ENCODE measurements at regions not wholly inside any gene's neighbourhood (a gene's known extent, or its start where the extent isn't known, plus 50 kb on each side); places are given as distances from the start of the nearest gene placed in this dataset.

DNA sequence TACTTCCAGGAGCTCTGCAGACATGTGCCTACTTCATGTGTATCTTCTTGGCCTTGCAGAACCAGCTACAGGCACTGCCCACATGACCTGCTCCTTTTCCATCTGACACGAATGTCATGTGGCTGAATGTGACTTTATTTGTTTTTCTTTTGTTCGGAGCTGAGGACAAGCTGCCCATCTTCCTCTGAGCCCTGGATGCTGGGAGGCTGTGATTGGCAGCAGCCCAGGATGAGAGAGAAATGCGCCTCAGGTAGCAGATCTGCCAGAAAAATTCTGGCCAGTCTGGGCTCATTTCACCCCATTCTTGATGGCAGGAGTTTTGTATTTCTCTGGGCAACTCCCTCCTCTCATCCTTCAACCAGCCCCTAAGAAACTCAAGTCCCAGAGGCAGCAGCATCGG is 372.0 kb downstream of the RPS6KC1 start:
- no peak for DNase-seq
- intact Hi-C loops (cut with DNase I), result no loop called here
- Histone ChIP-seq H3K4me1 (no peaks in the 10 kb centered on the region), H3K9me3 (no peaks in the 10 kb centered on the region), H3K27ac (no peak overlapping the region), H3K36me3 (ENCODE audit: insufficient read depth in 1 of 2, low read depth in 1 of 2) (no peaks in the 10 kb centered on the region), H3K4me3 (no peak overlapping the region), H3K27me3 (ENCODE audit: insufficient read depth in 3 of 3, low read length in 2 of 3) (no peaks in the 10 kb centered on the region)
- 54 to 76% (median 74%) methylated on average over 4 of the region's 4 CpGs for WGBS, 3 donors
- ATAC-seq, result no peak
- TF ChIP-seq, protein P1, sequence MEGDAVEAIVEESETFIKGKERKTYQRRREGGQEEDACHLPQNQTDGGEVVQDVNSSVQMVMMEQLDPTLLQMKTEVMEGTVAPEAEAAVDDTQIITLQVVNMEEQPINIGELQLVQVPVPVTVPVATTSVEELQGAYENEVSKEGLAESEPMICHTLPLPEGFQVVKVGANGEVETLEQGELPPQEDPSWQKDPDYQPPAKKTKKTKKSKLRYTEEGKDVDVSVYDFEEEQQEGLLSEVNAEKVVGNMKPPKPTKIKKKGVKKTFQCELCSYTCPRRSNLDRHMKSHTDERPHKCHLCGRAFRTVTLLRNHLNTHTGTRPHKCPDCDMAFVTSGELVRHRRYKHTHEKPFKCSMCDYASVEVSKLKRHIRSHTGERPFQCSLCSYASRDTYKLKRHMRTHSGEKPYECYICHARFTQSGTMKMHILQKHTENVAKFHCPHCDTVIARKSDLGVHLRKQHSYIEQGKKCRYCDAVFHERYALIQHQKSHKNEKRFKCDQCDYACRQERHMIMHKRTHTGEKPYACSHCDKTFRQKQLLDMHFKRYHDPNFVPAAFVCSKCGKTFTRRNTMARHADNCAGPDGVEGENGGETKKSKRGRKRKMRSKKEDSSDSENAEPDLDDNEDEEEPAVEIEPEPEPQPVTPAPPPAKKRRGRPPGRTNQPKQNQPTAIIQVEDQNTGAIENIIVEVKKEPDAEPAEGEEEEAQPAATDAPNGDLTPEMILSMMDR (IDR thresholded peaks at IDR 0.05), result no peak

DNA sequence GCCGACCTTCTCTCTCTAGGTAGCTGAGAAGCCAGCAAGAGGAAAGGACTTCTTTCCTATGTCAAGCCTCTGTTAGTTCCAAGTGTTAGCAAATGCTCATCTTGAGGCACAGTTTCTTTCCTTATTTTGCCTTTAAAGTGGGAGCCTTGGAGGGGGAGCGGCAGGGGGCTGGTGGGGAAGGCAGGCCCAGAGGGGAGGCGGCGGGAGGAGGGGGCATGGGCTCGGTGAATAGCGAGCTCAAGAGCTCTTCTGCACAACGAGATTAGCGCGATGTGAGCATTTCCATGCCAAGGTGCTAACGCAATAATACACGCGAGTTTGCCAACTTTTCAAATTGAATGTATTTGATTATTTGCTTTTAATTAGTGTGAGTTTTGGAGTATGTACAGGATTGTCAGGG is 372.6 kb downstream of the RPS6KC1 start:
- intact Hi-C loops (cut with DNase I), result no loop called here
- Histone ChIP-seq H3K4me3 (no peak overlapping the region), H3K27me3 (ENCODE audit: insufficient read depth in 3 of 3, low read length in 2 of 3) (no peaks in the 10 kb centered on the region), H3K36me3 (ENCODE audit: insufficient read depth in 1 of 2, low read depth in 1 of 2) (no peaks in the 10 kb centered on the region), H3K4me1 (no peaks in the 10 kb centered on the region), H3K27ac (no peak overlapping the region), H3K9me3 (no peaks in the 10 kb centered on the region)
- DNase-seq (no peak), ATAC-seq (no peak)
- WGBS, 3 donors, result 64 to 78% (median 66%) methylated on average over 12 of the region's 12 CpGs
- TF ChIP-seq, protein P1 (IDR thresholded peaks at IDR 0.05), result no peak

DNA sequence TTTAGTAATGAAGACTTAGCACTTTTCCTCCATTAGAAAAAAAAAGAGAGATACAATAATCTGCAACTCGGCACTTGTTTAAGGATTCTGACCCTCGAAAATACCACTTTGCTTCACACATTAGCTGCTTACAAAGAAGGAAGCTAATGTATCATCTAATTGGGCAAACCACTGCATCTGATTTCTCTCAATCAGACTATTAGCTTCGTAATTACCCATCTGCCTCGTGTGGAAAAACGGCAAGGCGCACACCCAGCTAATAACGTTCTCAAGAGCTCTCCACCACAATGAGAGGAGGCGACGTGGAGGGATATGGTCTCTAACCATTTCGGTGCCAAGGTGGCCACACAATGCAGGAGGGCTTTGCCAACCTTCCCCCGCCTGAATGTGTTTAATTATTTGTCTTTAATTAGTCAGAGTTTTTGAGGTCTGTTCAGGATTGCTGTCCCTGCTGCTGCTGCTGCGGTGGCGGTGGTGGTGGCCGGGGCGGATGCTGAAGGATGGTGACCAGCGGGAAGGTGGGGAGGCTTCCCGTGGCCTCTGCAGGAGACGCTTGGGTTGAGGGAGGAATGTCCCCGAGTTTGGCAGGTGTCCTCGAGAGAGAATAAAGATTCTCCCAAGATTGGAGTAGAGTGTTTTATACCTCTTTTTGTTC is 374.5 kb downstream of the RPS6KC1 start:
- Histone ChIP-seq H3K9me3 (no peaks in the 10 kb centered on the region), H3K27ac (no peak overlapping the region), H3K4me1 (no peaks in the 10 kb centered on the region), H3K27me3 (ENCODE audit: insufficient read depth in 3 of 3, low read length in 2 of 3) (no peaks in the 10 kb centered on the region), H3K36me3 (ENCODE audit: insufficient read depth in 1 of 2, low read depth in 1 of 2) (no peaks in the 10 kb centered on the region), H3K4me3 (no peak overlapping the region)
- TF ChIP-seq, protein P1 (IDR thresholded peaks at IDR 0.05), result no peak
- DNase-seq, result no peak
- WGBS, 3 donors, result 91 to 93% (median 92%) methylated on average over 20 of the region's 20 CpGs
- no peak for ATAC-seq
- intact Hi-C loops (cut with DNase I), result no loop called here

DNA sequence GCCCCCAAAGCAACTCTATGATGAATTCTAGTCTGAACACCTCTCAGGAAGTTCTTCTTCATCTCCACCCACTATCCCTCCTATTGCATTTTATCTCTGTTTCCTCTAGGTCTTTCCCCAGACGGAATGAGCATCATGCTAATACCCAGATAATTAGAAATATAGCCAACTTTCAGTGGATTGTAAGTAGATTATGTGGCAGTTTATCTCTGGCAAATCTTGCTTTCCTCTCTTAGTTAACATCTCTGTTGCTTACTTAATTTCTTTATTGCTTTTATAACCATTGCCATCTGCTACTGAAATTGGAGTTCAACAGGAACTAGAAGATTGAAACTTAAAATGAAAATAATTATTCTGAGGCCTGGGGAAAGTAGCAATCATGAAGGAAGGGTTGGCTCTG is 378.6 kb downstream of the RPS6KC1 start:
- TF ChIP-seq, protein P1 (IDR thresholded peaks at IDR 0.05), result no peak
- ATAC-seq, result no peak
- Histone ChIP-seq H3K36me3 (ENCODE audit: insufficient read depth in 1 of 2, low read depth in 1 of 2) (no peaks in the 10 kb centered on the region), H3K4me3 (no peak overlapping the region), H3K27me3 (ENCODE audit: insufficient read depth in 3 of 3, low read length in 2 of 3) (no peaks in the 10 kb centered on the region), H3K27ac (no peak overlapping the region), H3K9me3 (no peaks in the 10 kb centered on the region), H3K4me1 (no peaks in the 10 kb centered on the region)
- WGBS, 3 donors, result 44 to 85% (median 83%) methylated on average over 1 of the region's 1 CpG
- intact Hi-C loops (cut with DNase I), result no loop called here
- no peak for DNase-seq

DNA sequence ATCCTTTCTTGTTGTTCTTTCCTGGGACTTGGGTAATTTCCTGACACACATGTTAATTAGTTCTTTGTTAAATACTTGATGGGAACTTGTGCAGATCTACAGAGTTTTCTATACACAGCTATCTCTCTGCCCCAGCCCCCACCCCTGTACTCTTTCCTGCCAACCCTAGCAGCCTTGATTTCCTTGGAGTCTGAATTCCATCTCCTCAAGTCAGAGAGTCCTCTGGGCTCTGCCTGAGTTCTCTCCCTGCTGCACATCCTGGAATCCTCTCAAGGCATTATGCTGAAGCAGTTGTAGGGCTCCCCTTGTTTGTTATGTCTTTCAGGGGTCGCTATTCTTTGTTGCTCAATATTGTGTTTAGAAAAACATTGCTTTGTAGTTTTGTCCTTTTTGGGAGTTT is 384.7 kb downstream of the RPS6KC1 start:
- no peak for ATAC-seq
- WGBS, 3 donors, result 33 to 61% (median 58%) methylated on average over 1 of the region's 1 CpG
- no peaks in the 10 kb centered on the region for H3K4me1 ChIP-seq
- no peaks in the 10 kb centered on the region for H3K36me3 ChIP-seq (ENCODE audit: insufficient read depth in 1 of 2, low read depth in 1 of 2)
- TF ChIP-seq, protein P1 (IDR thresholded peaks at IDR 0.05), result no peak
- no peak overlapping the region for H3K4me3 ChIP-seq
- DNase-seq, result no peak
- H3K27ac ChIP-seq, result no peak overlapping the region
- no peaks in the 10 kb centered on the region for H3K27me3 ChIP-seq (ENCODE audit: insufficient read depth in 3 of 3, low read length in 2 of 3)
- intact Hi-C loops (cut with DNase I), result no loop called here
- H3K9me3 ChIP-seq, result no peaks in the 10 kb centered on the region

Data from psoas muscle (tissue), 7 donors.